DOHH2 (cell line): ENCODE measurements at regions not wholly inside any gene's neighbourhood (a gene's known extent, or its start where the extent isn't known, plus 50 kb on each side); places are given as distances from the start of the nearest gene placed in this dataset.

Experiments used
- H3F3A ChIP-seq: fragments of 200-600 bp; sonication (generic), shearing (Covaris generic); 2 replicates; pipeline ENCODE4 v1.6.0; 2016; ENCODE audit warnings: antibody characterized with exemption, mild to moderate bottlenecking; ENCODE audit not compliant: control insufficient read depth, insufficient read depth
- H3K27ac ChIP-seq: fragments of 200-600 bp; sonication (generic); 2 replicates; pipeline ENCODE4 v1.5.1; 2014; ENCODE audit warnings: low read depth, mild to moderate bottlenecking, low read length, moderate library complexity
- H3K27me3 ChIP-seq: fragments of 200-600 bp; sonication (generic); 2 replicates; pipeline ENCODE4 v1.6.1; 2014; ENCODE audit warnings: mild to moderate bottlenecking, low read length, mixed read lengths; ENCODE audit not compliant: control insufficient read depth
- H3K36me3 ChIP-seq: fragments of 200-600 bp; sonication (generic); 2 replicates; pipeline ENCODE4 v1.6.1; 2014; ENCODE audit warnings: mild to moderate bottlenecking, low read length, moderate library complexity, mixed read lengths; ENCODE audit not compliant: control insufficient read depth
- H3K4me1 ChIP-seq: fragments of 200-600 bp; sonication (generic); 2 replicates; pipeline ENCODE4 v1.6.1; 2014; ENCODE audit warnings: mild to moderate bottlenecking, low read length, mixed read lengths; ENCODE audit not compliant: control insufficient read depth
- H3K4me2 ChIP-seq: fragments of 200-600 bp; sonication (generic); 2 replicates; pipeline ENCODE4 v1.6.0; 2014; ENCODE audit warnings: mild to moderate bottlenecking, low read length, moderate library complexity
- H3K4me3 ChIP-seq: fragments of 200-600 bp; sonication (generic); 2 replicates; pipeline ENCODE4 v1.5.1; 2014; ENCODE audit warnings: mild to moderate bottlenecking, low read length, mixed read lengths
- H3K79me2 ChIP-seq: fragments of 200-600 bp; sonication (generic); 2 replicates; pipeline ENCODE4 v1.6.1; 2014; ENCODE audit warnings: mild to moderate bottlenecking, low read length, mixed read lengths; ENCODE audit not compliant: control insufficient read depth
- H3K9me2 ChIP-seq: fragments of 200-600 bp; sonication (generic); replicated peaks from 2 replicates; pipeline ENCODE4 v1.6.1; 2014; ENCODE audit warnings: mild to moderate bottlenecking, low read length, mixed read lengths; ENCODE audit not compliant: control insufficient read depth
- H3K9me3 ChIP-seq: fragments of 200-600 bp; sonication (generic); 2 replicates; pipeline ENCODE4 v1.6.1; 2014; ENCODE audit warnings: antibody characterized with exemption, low read length, mixed read lengths; ENCODE audit not compliant: control insufficient read depth, insufficient read depth
- H4K20me1 ChIP-seq: fragments of 200-600 bp; sonication (generic); 2 replicates; pipeline ENCODE4 v1.6.0; 2014; ENCODE audit warnings: low read depth, mild to moderate bottlenecking, antibody characterized with exemption, low read length, moderate library complexity; ENCODE audit not compliant: control insufficient read depth, insufficient read depth
- EZH2phosphoT487 ChIP-seq: fragments of 200-600 bp; sonication (generic); IDR thresholded peaks from 2 replicates; pipeline ENCODE4 v1.6.1; 2017; ENCODE audit warnings: borderline replicate concordance, mild to moderate bottlenecking, antibody characterized with exemption, low read length, moderate library complexity, mixed read lengths
- TF ChIP-seq, protein P1 (sequence below): fragments of 200-600 bp; sonication (generic); IDR thresholded peaks from one replicate; pipeline ENCODE4 v1.5.1; 2014; ENCODE audit warnings: antibody characterized with exemption, mild to moderate bottlenecking, low read depth, low read length; ENCODE audit not compliant: poor library complexity, severe bottlenecking

DNA sequence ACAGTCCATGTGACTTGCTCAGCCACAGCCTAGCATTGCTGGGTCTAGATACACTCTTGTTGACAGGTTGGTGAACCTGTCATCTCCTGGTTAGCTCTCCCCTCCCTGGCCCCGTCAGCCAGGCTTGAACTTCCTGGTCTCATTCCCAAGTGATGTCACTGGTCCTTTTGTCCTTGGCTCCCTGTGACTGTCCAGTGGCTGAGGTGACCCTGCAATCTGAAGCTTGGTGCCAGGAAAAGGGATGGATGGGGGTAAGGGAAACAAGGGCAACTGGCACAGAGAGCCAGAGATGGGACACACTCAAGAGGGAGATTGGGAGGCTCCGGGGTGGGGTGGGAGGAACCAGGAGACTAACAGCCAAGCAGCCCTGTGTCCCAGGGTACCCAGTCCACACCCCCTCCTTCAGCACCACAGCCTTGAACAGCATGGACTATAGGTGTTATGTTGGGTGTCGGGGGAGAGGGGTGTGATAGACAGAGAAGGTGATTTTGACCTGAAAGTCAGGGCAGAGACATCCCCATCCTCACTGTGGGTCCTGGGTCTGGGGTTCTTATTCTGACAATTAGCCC lies 63.8 kb upstream of the THY1 start:
- H3K4me3 ChIP-seq: no peak overlapping the region
- H3F3A ChIP-seq: no peaks in the 10 kb centered on the region
- TF ChIP-seq, protein P1, sequence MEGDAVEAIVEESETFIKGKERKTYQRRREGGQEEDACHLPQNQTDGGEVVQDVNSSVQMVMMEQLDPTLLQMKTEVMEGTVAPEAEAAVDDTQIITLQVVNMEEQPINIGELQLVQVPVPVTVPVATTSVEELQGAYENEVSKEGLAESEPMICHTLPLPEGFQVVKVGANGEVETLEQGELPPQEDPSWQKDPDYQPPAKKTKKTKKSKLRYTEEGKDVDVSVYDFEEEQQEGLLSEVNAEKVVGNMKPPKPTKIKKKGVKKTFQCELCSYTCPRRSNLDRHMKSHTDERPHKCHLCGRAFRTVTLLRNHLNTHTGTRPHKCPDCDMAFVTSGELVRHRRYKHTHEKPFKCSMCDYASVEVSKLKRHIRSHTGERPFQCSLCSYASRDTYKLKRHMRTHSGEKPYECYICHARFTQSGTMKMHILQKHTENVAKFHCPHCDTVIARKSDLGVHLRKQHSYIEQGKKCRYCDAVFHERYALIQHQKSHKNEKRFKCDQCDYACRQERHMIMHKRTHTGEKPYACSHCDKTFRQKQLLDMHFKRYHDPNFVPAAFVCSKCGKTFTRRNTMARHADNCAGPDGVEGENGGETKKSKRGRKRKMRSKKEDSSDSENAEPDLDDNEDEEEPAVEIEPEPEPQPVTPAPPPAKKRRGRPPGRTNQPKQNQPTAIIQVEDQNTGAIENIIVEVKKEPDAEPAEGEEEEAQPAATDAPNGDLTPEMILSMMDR: no peak
- TF ChIP-seq EZH2phosphoT487: no peak
- no peak overlapping the region for H3K4me2 ChIP-seq
- H3K27ac ChIP-seq: no peak overlapping the region
- no peaks in the 10 kb centered on the region for H4K20me1 ChIP-seq
- H3K4me1 ChIP-seq: peaks cover 10% of the 10 kb centered on the region
- H3K36me3 ChIP-seq: no peaks in the 10 kb centered on the region
- no peaks in the 10 kb centered on the region for H3K9me2 ChIP-seq
- H3K9me3 ChIP-seq: no peaks in the 10 kb centered on the region
- H3K27me3 ChIP-seq: peaks cover 7% of the 10 kb centered on the region; the same call in 1 of the 2 replicates
- no peaks in the 10 kb centered on the region for H3K79me2 ChIP-seq

- Histone ChIP-seq H3K27ac (no peak overlapping the region), H3K9me3 (no peaks in the 10 kb centered on the region), H3K79me2 (no peaks in the 10 kb centered on the region), H3K27me3 (peaks cover 7% of the 10 kb centered on the region; the same call in 1 of the 2 replicates), H3K4me1 (peaks cover 18% of the 10 kb centered on the region), H3K4me3 (no peak overlapping the region), H3F3A (no peaks in the 10 kb centered on the region), H3K9me2 (no peaks in the 10 kb centered on the region), H3K4me2 (no peak overlapping the region), H4K20me1 (no peaks in the 10 kb centered on the region), H3K36me3 (no peaks in the 10 kb centered on the region)
- TF ChIP-seq, protein P1: no peak
- TF ChIP-seq EZH2phosphoT487: no peak
Observed at GRCh38 chr11:119486016-119486415, 63.0 kb upstream of the THY1 start.

DNA sequence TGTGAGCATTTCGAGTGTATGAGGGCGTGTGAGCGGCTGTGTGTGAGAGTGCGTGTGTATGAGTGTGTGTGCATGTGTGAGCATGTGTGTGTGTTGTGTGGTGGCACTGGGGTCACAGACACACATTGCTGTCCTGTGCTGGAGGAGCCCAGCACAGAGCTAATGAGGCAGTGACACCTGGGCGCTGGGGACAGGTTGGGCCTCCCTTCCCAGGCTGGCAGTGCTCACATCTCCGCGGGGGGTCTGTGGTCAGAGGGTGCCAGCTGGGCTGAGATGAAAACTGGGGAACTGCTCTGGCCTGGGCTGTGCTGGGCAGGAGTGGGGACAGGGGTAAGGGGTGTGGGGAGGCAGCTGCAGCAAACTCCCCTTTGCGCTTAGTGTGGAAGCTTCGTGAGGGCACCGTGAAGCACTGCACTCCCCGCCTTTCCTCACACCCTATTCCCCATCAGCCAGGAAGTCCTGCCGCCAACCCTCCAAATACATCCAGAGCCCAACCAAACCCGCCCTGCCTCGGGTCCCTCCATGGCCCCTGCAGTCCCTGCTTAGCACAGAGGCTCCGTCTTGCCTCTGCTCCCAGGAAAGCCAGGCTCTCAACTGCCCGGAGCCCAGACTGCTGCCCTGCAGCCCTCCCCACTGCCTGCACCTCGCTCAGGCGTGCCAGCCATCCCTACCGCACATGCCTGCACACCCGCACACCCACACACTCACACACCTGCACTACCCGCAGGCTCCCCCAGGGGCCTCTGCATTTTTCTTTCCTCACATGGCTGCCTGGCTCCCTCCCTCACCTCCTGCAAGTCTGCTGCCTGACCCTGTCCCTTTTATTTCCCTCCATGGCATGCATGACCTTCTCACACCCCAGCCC lies 62.0 kb upstream of the THY1 start:
- H3K27ac ChIP-seq: no peak overlapping the region
- TF ChIP-seq, protein P1: peak; percentile 45
- no peak for TF ChIP-seq EZH2phosphoT487
- H3K4me1 ChIP-seq: peaks cover 28% of the 10 kb centered on the region
- H4K20me1 ChIP-seq: no peaks in the 10 kb centered on the region
- no peaks in the 10 kb centered on the region for H3K36me3 ChIP-seq
- H3K4me2 ChIP-seq: no peak overlapping the region
- H3K27me3 ChIP-seq: peaks cover 7% of the 10 kb centered on the region; the same call in 1 of the 2 replicates
- H3K79me2 ChIP-seq: no peaks in the 10 kb centered on the region
- H3K9me2 ChIP-seq: no peaks in the 10 kb centered on the region
- H3K4me3 ChIP-seq: no peak overlapping the region
- H3F3A ChIP-seq: no peaks in the 10 kb centered on the region
- no peaks in the 10 kb centered on the region for H3K9me3 ChIP-seq
